ENCODE measurements at regions not wholly inside any gene's neighbourhood (a gene's known extent, or its start where the extent isn't known, plus 50 kb on each side); places are given as distances from the start of the nearest gene placed in this dataset.

DNA sequence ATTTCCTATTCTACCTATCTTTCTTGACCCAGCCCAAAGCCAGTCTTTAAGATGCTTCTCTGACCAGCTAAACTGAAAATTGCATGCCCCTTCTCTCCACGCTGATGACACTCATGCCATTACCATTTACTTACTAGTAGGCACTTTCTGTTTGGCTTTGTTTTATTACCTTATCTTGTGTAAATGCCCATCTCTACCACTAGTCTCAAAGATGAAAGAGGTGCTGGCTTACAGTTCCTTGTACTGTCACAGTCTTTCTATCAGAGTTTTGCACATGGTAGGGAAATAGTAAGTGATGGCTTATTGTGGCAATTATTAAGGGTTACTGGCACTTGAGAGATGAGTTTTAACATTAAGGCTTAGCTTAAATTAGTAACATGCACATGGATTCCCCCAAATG, 352.1 kb downstream of the RBM43 start:
- Histone ChIP-seq H3K4me1 (ENCODE audit: control insufficient read depth in 1 of 2, insufficient read depth in 2 of 2, low read length in 2 of 2) (no peaks in the 10 kb centered on the region), H4K20me1 (ENCODE audit: insufficient read depth) (no peaks in the 10 kb centered on the region), H3K9me3 (ENCODE audit: control insufficient read depth in 1 of 2, insufficient read depth in 1 of 2, low read depth in 1 of 2, low read length in 2 of 2) (no peaks in the 10 kb centered on the region), H3K27ac (ENCODE audit: low read depth, low read length) (no peak overlapping the region), H3K4me2 (ENCODE audit: low read length) (no peak overlapping the region), H3K36me3 (ENCODE audit: control insufficient read depth in 1 of 2, insufficient read depth in 2 of 2, low read length in 2 of 2) (no peaks in the 10 kb centered on the region), H3K27me3 (ENCODE audit: insufficient read depth, low read length) (no peaks in the 10 kb centered on the region), H3K4me3 (replicated peaks in 1 of 2; ENCODE audit: low read depth in 1 of 2, low read length in 2 of 2) (no peak overlapping the region), H2AFZ (ENCODE audit: low read depth, low read length, poor library complexity, severe bottlenecking) (no peak overlapping the region), H3K9me2 (ENCODE audit: insufficient read depth) (no peaks in the 10 kb centered on the region), H3K79me2 (ENCODE audit: insufficient read depth, low read length) (no peaks in the 10 kb centered on the region), H3K9ac (ENCODE audit: low read length) (no peak overlapping the region)
- RAD21 ChIA-PET (ENCODE audit: low non-redundant PET in 1 of 2, low total read pairs in 2 of 2, uncharacterized antibody in 2 of 2, unreplicated experiment in 2 of 2) = no interaction called here
- intact Hi-C loops (cut with micrococcal nuclease) = no loop called here
- POLR2A ChIA-PET = no interaction called here
- ATAC-seq = peak; percentile 73
- CTCF ChIA-PET = no interaction called here
- no peak for DNase-seq (ENCODE audit: low read depth, low spot score)
- no TSS peak for BruUV-seq (replicated peaks)
- peak; percentile 18 for TF ChIP-seq TCF7L2 (IDR thresholded peaks at IDR 0.05; ENCODE audit: borderline replicate concordance, extremely low read depth, insufficient read depth, insufficient read length)
- no peak for TF ChIP-seq YY1 (IDR thresholded peaks at IDR 0.05; ENCODE audit: extremely low read depth, insufficient replicate concordance, low read depth, low read length)
- TF ChIP-seq, protein P1, sequence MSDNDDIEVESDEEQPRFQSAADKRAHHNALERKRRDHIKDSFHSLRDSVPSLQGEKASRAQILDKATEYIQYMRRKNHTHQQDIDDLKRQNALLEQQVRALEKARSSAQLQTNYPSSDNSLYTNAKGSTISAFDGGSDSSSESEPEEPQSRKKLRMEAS (IDR thresholded peaks at IDR 0.05) = no peak
- TF ChIP-seq, protein P2, sequence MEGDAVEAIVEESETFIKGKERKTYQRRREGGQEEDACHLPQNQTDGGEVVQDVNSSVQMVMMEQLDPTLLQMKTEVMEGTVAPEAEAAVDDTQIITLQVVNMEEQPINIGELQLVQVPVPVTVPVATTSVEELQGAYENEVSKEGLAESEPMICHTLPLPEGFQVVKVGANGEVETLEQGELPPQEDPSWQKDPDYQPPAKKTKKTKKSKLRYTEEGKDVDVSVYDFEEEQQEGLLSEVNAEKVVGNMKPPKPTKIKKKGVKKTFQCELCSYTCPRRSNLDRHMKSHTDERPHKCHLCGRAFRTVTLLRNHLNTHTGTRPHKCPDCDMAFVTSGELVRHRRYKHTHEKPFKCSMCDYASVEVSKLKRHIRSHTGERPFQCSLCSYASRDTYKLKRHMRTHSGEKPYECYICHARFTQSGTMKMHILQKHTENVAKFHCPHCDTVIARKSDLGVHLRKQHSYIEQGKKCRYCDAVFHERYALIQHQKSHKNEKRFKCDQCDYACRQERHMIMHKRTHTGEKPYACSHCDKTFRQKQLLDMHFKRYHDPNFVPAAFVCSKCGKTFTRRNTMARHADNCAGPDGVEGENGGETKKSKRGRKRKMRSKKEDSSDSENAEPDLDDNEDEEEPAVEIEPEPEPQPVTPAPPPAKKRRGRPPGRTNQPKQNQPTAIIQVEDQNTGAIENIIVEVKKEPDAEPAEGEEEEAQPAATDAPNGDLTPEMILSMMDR (IDR thresholded peaks at IDR 0.05 in 2 of 3, conservative IDR thresholded peaks at IDR 0.05 in 1 of 3; ENCODE audit: borderline replicate concordance in 1 of 3, insufficient read depth in 1 of 3, low read depth in 2 of 3, low read length in 2 of 3) = peak in 2 of 3 experiments; percentile 37 to 53; a peak in 4 of 6 replicates

DNA sequence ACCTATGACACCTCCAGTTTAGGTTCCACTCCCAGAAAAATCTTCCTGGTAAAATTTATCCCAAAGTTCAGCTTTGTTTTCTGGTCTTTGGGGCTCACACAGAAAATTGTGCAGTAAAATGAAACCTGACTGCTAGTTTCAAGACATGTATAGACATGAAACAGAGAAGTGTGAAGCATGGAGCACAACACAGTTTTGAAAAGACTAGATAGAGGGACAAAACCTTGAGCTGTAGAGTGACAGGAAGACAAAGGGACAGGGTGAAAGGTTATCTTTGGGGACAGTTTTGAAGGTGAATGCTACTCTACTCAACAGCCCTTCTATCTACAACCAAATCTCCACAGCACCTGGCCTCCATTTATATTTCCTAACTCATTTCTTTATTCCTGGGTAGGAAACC, 352.6 kb downstream of the RBM43 start:
- no peak overlapping the region for H2AFZ ChIP-seq (ENCODE audit: low read depth, low read length, poor library complexity, severe bottlenecking)
- no peak overlapping the region for H3K27ac ChIP-seq (ENCODE audit: low read depth, low read length)
- H3K4me3 ChIP-seq (replicated peaks in 1 of 2; ENCODE audit: low read depth in 1 of 2, low read length in 2 of 2) = no peak overlapping the region
- no peak overlapping the region for H3K4me2 ChIP-seq (ENCODE audit: low read length)
- ChIA-PET CTCF (no interaction called here), POLR2A (no interaction called here), RAD21 (ENCODE audit: low non-redundant PET in 1 of 2, low total read pairs in 2 of 2, uncharacterized antibody in 2 of 2, unreplicated experiment in 2 of 2) (no interaction called here)
- DNase-seq (ENCODE audit: low read depth, low spot score) (no peak), ATAC-seq (no peak)
- H3K36me3 ChIP-seq (ENCODE audit: control insufficient read depth in 1 of 2, insufficient read depth in 2 of 2, low read length in 2 of 2) = no peaks in the 10 kb centered on the region
- no peaks in the 10 kb centered on the region for H3K79me2 ChIP-seq (ENCODE audit: insufficient read depth, low read length)
- intact Hi-C loops (cut with micrococcal nuclease) = no loop called here
- no peaks in the 10 kb centered on the region for H3K9me3 ChIP-seq (ENCODE audit: control insufficient read depth in 1 of 2, insufficient read depth in 1 of 2, low read depth in 1 of 2, low read length in 2 of 2)
- H3K9me2 ChIP-seq (ENCODE audit: insufficient read depth) = no peaks in the 10 kb centered on the region
- H3K27me3 ChIP-seq (ENCODE audit: insufficient read depth, low read length) = no peaks in the 10 kb centered on the region
- no peaks in the 10 kb centered on the region for H3K4me1 ChIP-seq (ENCODE audit: control insufficient read depth in 1 of 2, insufficient read depth in 2 of 2, low read length in 2 of 2)
- TF ChIP-seq ZFX (IDR thresholded peaks at IDR 0.05) = no peak
- no peak for TF ChIP-seq CEBPB (IDR thresholded peaks at IDR 0.05; ENCODE audit: low read depth)
- TF ChIP-seq RAD21 (IDR thresholded peaks at IDR 0.05; ENCODE audit: low read depth) = no peak
- BruUV-seq (replicated peaks) = no TSS peak
- H4K20me1 ChIP-seq (ENCODE audit: insufficient read depth) = no peaks in the 10 kb centered on the region
- no peak overlapping the region for H3K9ac ChIP-seq (ENCODE audit: low read length)
